Right lobe of liver (tissue), 4 donors: ENCODE measurements at regions not wholly inside any gene's neighbourhood (a gene's known extent, or its start where the extent isn't known, plus 50 kb on each side); places are given as distances from the start of the nearest gene placed in this dataset.

ENCODE experiments used
- POLR2A ChIP-seq: fragments of 450-650 bp; IDR thresholded peaks from one replicate; pipeline ENCODE4 v1.6.1; 2017; ENCODE audit warnings: antibody characterized with exemption, mild to moderate bottlenecking
- TF ChIP-seq, protein P1 (sequence below), 4 donors: fragments of 200-600 bp in 3 of 4; fragments of 450-650 bp in 1 of 4; IDR thresholded peaks; one replicate each; pipeline versions ENCODE4 v1.5.1 to v1.8.0; 2016 to 2022; ENCODE audit warnings: antibody characterized with exemption in 4 of 4, mild to moderate bottlenecking in 2 of 4
- donor health status: DM: no; HTN: no; CAD: no.
- donor health status: DM: no; HTN: no; CAD: no.
- donor health status: DM: no; HTN: yes; CAD: no.

DNA sequence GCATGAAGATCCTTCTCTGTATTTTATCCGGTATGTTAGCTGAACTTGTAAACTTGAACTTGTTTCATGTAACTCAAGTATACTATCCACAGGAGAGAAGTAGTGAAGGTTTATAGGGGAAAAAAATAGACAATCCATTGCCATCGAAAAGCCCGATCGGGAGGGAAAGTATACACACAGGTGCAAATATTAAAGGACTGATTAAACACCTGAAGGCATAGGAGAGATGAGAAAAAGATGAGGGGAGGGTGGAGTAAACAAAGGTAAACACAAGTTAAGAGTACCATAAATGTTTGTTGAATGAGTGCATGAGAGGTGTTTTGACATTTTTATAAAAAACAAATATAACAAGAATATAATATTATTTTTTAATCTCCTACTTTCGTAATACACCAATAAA is 64.3 kb upstream of the CITED2 start:
- TF ChIP-seq, protein P1, sequence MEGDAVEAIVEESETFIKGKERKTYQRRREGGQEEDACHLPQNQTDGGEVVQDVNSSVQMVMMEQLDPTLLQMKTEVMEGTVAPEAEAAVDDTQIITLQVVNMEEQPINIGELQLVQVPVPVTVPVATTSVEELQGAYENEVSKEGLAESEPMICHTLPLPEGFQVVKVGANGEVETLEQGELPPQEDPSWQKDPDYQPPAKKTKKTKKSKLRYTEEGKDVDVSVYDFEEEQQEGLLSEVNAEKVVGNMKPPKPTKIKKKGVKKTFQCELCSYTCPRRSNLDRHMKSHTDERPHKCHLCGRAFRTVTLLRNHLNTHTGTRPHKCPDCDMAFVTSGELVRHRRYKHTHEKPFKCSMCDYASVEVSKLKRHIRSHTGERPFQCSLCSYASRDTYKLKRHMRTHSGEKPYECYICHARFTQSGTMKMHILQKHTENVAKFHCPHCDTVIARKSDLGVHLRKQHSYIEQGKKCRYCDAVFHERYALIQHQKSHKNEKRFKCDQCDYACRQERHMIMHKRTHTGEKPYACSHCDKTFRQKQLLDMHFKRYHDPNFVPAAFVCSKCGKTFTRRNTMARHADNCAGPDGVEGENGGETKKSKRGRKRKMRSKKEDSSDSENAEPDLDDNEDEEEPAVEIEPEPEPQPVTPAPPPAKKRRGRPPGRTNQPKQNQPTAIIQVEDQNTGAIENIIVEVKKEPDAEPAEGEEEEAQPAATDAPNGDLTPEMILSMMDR (IDR thresholded peaks at IDR 0.05): no peak
- TF ChIP-seq POLR2A: no peak
